ENCODE measurements at regions not wholly inside any gene's neighbourhood (a gene's known extent, or its start where the extent isn't known, plus 50 kb on each side); places are given as distances from the start of the nearest gene placed in this dataset.
A peak's percentile ranks its signal among the peaks of the same experiment; 100 is the strongest.

DNA sequence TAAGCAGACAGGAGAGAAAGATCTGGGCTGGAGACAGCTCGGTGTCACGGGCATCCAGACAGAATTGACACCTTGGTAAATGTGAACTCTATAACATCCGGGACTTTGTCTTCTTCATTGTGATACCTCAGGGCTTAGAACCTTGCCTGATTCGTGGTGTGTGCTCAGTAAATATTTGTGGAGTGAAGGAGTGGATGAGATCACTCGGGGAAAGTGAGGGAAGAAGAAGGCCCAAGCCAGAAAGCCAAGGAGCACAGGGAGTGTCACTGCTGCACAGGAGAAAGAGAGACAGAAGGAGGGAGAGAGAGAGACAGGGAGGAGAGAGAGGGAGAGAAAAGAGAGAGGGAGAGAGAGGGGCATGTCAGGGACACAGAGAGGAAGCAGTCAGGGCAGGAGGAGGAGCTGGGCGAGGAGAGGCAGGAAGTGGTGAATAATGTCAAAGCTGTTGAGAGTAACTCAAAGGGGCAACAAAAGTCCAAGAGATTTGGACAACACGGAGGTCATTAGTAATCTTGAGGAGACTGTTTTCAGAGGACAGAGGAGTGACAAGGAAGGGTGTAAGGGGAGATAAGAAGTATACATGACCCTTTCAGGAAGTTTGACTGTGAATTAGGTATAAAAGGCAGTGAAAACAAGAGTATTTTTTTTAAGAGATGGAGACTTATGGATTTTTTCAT, 141.6 kb upstream of the MAX start:
- Histone ChIP-seq H3K36me3 (ENCODE audit: control insufficient read depth in 4 of 4, insufficient read depth in 4 of 4, low read length in 3 of 4) (no peaks in the 10 kb centered on the region), H3K27ac (ENCODE audit: insufficient read depth in 1 of 2, low read depth in 1 of 2, low read length in 2 of 2, poor library complexity in 1 of 2, severe bottlenecking in 2 of 2) (peak overlapping the region in 1 of 2 experiments; percentile 59), H3K9me3 (ENCODE audit: control extremely low read depth in 1 of 5, control insufficient read depth in 4 of 5, insufficient read depth in 2 of 5, low read depth in 1 of 5, low read length in 4 of 5) (peaks cover 0 to 3% (median 0%) of the 10 kb centered on the region in 5 experiments), H3K27me3 (replicated peaks in 2 of 5; ENCODE audit: control insufficient read depth in 4 of 5, insufficient read depth in 5 of 5, low read length in 4 of 5) (no peaks in the 10 kb centered on the region), H3K4me3 (ENCODE audit: control insufficient read depth in 1 of 7, extremely low read depth in 1 of 7, insufficient read depth in 4 of 7, low read depth in 2 of 7, low read length in 6 of 7) (peak overlapping the region in 1 of 7 experiments; percentile 31), H3K4me1 (ENCODE audit: control extremely low read depth in 1 of 4, control insufficient read depth in 4 of 4, insufficient read depth in 4 of 4, low read length in 3 of 4) (peaks cover 0 to 15% (median 12%) of the 10 kb centered on the region in 4 experiments)
- WGBS (ENCODE audit: insufficient coverage), result 70% methylated on average over 7 of the region's 7 CpGs
- peak; percentile 29 to 79 (median 63) for DNase-seq
- POLR2A ChIA-PET, result no interaction called here
- CTCF ChIA-PET, result interaction anchor here (1.5 kb wide), 1 partner anchor 9 kb away, joined by 3 read pairs; no protein-coding TSS in a partner anchor

DNA sequence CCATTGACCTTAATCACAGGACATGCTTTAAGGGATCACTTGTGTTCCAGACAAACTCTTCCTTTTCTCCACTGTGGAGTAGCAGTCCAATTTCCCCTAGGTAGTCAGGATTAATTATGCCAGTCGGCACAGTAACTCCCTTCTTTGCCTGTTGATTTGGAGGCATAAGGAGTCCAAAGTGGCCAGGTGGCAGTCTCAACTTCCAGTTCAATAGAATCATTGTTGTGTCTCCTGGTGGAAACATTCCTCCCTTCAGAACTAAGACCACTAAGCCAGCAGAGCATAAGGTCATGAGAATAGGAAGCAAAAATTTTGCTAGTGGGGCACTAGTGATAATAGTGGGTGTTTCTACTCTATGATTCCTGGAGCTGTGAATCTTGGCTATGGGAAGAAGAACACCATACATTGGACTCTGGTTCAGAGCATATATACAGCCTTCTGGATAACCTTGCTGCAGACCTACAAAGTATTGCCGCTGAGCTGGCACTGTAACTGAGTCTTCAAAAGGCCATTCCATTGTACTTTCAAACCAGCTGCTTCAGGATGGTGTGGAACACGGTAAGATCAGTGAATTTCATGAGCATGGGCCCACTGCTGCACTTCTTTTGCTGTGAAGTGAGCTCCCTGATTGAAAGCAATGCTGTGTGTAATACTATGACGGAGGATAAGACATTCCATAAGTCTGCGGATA, 147.3 kb upstream of the MAX start:
- Histone ChIP-seq H3K4me1 (ENCODE audit: control extremely low read depth in 1 of 4, control insufficient read depth in 4 of 4, insufficient read depth in 4 of 4, low read length in 3 of 4) (peaks cover 0 to 1% (median under 1%) of the 10 kb centered on the region in 4 experiments), H3K36me3 (ENCODE audit: control insufficient read depth in 4 of 4, insufficient read depth in 4 of 4, low read length in 3 of 4) (no peaks in the 10 kb centered on the region), H3K27me3 (replicated peaks in 2 of 5; ENCODE audit: control insufficient read depth in 4 of 5, insufficient read depth in 5 of 5, low read length in 4 of 5) (no peaks in the 10 kb centered on the region), H3K9me3 (ENCODE audit: control extremely low read depth in 1 of 5, control insufficient read depth in 4 of 5, insufficient read depth in 2 of 5, low read depth in 1 of 5, low read length in 4 of 5) (peaks cover 0 to 3% (median 0%) of the 10 kb centered on the region in 5 experiments), H3K27ac (ENCODE audit: insufficient read depth in 1 of 2, low read depth in 1 of 2, low read length in 2 of 2, poor library complexity in 1 of 2, severe bottlenecking in 2 of 2) (no peak overlapping the region), H3K4me3 (ENCODE audit: control insufficient read depth in 1 of 7, extremely low read depth in 1 of 7, insufficient read depth in 4 of 7, low read depth in 2 of 7, low read length in 6 of 7) (no peak overlapping the region)
- WGBS (ENCODE audit: insufficient coverage), result 93% methylated on average over 3 of the region's 5 CpGs
- no peak for DNase-seq
- CTCF ChIA-PET, result no interaction called here
- POLR2A ChIA-PET, result no interaction called here

DNA sequence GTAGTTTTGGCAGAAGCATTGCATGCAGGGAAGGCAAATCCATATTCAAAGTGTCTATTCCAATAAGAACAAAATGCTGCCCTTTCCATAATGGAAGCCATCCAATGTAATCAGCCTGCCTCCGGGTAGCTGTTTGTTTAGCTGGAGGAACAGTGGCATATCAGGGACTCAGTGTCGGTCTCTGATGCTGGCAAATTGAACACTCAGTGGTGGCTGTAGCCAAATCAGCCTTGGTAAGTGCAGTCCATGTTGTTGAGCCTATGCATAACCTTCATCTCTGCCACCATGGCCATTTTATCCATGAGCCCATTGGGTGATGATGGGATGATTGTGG, 147.8 kb upstream of the MAX start:
- H3K36me3 ChIP-seq (ENCODE audit: control insufficient read depth in 4 of 4, insufficient read depth in 4 of 4, low read length in 3 of 4), result no peaks in the 10 kb centered on the region
- H3K27me3 ChIP-seq (replicated peaks in 2 of 5; ENCODE audit: control insufficient read depth in 4 of 5, insufficient read depth in 5 of 5, low read length in 4 of 5), result no peaks in the 10 kb centered on the region
- POLR2A ChIA-PET, result no interaction called here
- WGBS (ENCODE audit: insufficient coverage), result 100% methylated on average over 2 of the region's 2 CpGs
- DNase-seq, result no peak
- H3K4me1 ChIP-seq (ENCODE audit: control extremely low read depth in 1 of 4, control insufficient read depth in 4 of 4, insufficient read depth in 4 of 4, low read length in 3 of 4), result no peaks in the 10 kb centered on the region
- H3K27ac ChIP-seq (ENCODE audit: insufficient read depth in 1 of 2, low read depth in 1 of 2, low read length in 2 of 2, poor library complexity in 1 of 2, severe bottlenecking in 2 of 2), result no peak overlapping the region
- no peak overlapping the region for H3K4me3 ChIP-seq (ENCODE audit: control insufficient read depth in 1 of 7, extremely low read depth in 1 of 7, insufficient read depth in 4 of 7, low read depth in 2 of 7, low read length in 6 of 7)
- H3K9me3 ChIP-seq (ENCODE audit: control extremely low read depth in 1 of 5, control insufficient read depth in 4 of 5, insufficient read depth in 2 of 5, low read depth in 1 of 5, low read length in 4 of 5), result peaks cover 0 to 3% (median 0%) of the 10 kb centered on the region in 5 experiments
- CTCF ChIA-PET, result no interaction called here

DNA sequence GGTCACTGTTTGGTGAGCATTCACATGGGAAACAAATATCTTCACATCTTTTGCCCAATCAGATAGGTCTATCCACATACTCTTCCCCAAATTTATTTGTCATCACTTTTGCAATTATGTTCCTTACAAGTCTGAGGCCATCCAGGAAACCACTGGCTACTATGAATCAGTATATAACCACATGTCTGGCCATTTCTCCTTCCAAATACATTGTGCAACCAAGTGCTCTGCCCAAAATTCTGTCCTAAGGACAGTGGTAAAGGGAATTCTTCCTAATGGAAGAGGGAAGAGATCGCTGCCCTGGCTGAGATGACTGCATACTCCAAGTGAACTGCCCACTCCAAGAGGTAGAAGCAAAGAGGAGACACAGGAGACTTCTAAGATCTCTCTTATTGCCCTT, 148.9 kb upstream of the MAX start:
- ChIA-PET CTCF (no interaction called here), POLR2A (no interaction called here)
- H3K4me1 ChIP-seq (ENCODE audit: control extremely low read depth in 1 of 4, control insufficient read depth in 4 of 4, insufficient read depth in 4 of 4, low read length in 3 of 4), result peaks cover 0 to 7% (median 2%) of the 10 kb centered on the region in 4 experiments
- H3K27me3 ChIP-seq (replicated peaks in 2 of 5; ENCODE audit: control insufficient read depth in 4 of 5, insufficient read depth in 5 of 5, low read length in 4 of 5), result no peaks in the 10 kb centered on the region
- peaks cover 0 to 3% (median 0%) of the 10 kb centered on the region in 5 experiments for H3K9me3 ChIP-seq (ENCODE audit: control extremely low read depth in 1 of 5, control insufficient read depth in 4 of 5, insufficient read depth in 2 of 5, low read depth in 1 of 5, low read length in 4 of 5)
- no peak for DNase-seq
- no peaks in the 10 kb centered on the region for H3K36me3 ChIP-seq (ENCODE audit: control insufficient read depth in 4 of 4, insufficient read depth in 4 of 4, low read length in 3 of 4)
- no peak overlapping the region for H3K4me3 ChIP-seq (ENCODE audit: control insufficient read depth in 1 of 7, extremely low read depth in 1 of 7, insufficient read depth in 4 of 7, low read depth in 2 of 7, low read length in 6 of 7)
- 100% methylated on average over 1 of the region's 1 CpG for WGBS (ENCODE audit: insufficient coverage)
- no peak overlapping the region for H3K27ac ChIP-seq (ENCODE audit: insufficient read depth in 1 of 2, low read depth in 1 of 2, low read length in 2 of 2, poor library complexity in 1 of 2, severe bottlenecking in 2 of 2)

DNA sequence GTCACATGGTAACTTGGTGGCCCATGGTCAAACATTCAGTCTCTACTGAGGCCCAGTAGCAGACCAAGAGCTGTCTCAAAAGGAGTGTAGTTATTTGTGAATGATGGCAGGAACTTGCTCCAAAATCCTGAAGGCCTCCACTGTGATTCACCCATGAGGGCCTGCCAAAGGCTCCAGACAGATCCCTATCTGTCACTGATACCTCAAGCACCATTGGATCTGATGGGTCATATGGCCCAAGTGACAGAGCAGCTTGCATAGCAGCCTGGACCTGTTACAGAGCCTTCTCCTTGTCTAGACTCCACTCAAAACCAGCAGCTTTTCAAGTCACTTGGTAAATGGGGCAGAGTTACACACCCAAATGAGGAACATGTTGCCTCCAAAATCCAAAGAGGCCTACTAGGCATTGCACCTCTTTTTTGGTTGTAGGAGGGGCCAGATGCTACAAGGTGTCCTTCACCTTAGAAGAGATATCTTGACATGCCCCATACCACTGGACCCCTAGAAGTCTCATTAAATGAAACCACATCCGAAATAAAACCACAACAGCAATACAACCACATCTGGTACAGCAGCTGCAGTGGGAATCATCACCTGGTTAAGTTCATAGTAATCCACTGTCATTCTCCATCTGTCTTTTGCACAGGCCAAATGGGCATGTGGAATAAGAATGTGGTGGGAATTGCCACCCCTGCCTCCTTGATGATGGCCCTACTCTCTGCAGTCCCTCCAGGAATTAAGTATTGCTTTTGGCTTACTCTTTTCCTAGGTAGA, 150.4 kb upstream of the MAX start:
- peaks cover 0 to 3% (median 0%) of the 10 kb centered on the region in 5 experiments for H3K9me3 ChIP-seq (ENCODE audit: control extremely low read depth in 1 of 5, control insufficient read depth in 4 of 5, insufficient read depth in 2 of 5, low read depth in 1 of 5, low read length in 4 of 5)
- CTCF ChIA-PET, result interaction anchor here (0.6 to 1.1 kb wide), 2 partner anchors 9 to 1962 kb away, joined by 3 read pairs; no protein-coding TSS in a partner anchor
- DNase-seq, result no peak
- H3K36me3 ChIP-seq (ENCODE audit: control insufficient read depth in 4 of 4, insufficient read depth in 4 of 4, low read length in 3 of 4), result no peaks in the 10 kb centered on the region
- peaks cover 0 to 7% (median 3%) of the 10 kb centered on the region in 4 experiments for H3K4me1 ChIP-seq (ENCODE audit: control extremely low read depth in 1 of 4, control insufficient read depth in 4 of 4, insufficient read depth in 4 of 4, low read length in 3 of 4)
- no peaks in the 10 kb centered on the region for H3K27me3 ChIP-seq (replicated peaks in 2 of 5; ENCODE audit: control insufficient read depth in 4 of 5, insufficient read depth in 5 of 5, low read length in 4 of 5)
- no CpG with 5 or more reads among the region's 1 CpG for WGBS (ENCODE audit: insufficient coverage)
- POLR2A ChIA-PET, result no interaction called here
- H3K27ac ChIP-seq (ENCODE audit: insufficient read depth in 1 of 2, low read depth in 1 of 2, low read length in 2 of 2, poor library complexity in 1 of 2, severe bottlenecking in 2 of 2), result no peak overlapping the region
- H3K4me3 ChIP-seq (ENCODE audit: control insufficient read depth in 1 of 7, extremely low read depth in 1 of 7, insufficient read depth in 4 of 7, low read depth in 2 of 7, low read length in 6 of 7), result no peak overlapping the region

DNA sequence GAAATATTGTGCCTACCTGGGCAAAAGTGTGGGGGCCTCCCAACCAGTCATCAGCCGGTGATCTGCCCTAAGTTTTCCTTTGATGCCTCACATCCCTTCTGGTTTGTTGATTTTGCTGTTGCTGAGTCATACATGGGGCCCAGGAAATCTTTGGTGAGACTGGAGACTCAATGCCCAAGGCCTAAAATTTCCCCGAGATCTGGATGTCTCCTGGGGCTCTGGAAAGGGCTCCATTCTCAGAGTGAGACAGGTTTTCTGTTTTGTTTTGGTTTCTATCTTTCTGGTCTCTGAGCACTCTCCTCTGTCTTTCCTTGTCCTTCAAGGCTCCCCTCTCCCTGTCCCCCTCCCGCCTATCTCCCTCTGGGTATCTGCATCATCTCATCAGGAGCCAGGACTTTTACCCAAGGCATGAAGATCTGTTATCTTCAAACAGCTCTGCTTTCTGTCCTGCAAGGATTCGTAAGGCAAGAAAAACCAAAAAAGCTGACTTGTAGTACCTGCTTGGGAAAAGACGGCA, 152.8 kb upstream of the MAX start:
- Histone ChIP-seq H3K36me3 (ENCODE audit: control insufficient read depth in 4 of 4, insufficient read depth in 4 of 4, low read length in 3 of 4) (no peaks in the 10 kb centered on the region), H3K9me3 (ENCODE audit: control extremely low read depth in 1 of 5, control insufficient read depth in 4 of 5, insufficient read depth in 2 of 5, low read depth in 1 of 5, low read length in 4 of 5) (peaks cover 0 to 5% (median 0%) of the 10 kb centered on the region in 5 experiments), H3K27ac (ENCODE audit: insufficient read depth in 1 of 2, low read depth in 1 of 2, low read length in 2 of 2, poor library complexity in 1 of 2, severe bottlenecking in 2 of 2) (no peak overlapping the region), H3K4me3 (ENCODE audit: control insufficient read depth in 1 of 7, extremely low read depth in 1 of 7, insufficient read depth in 4 of 7, low read depth in 2 of 7, low read length in 6 of 7) (no peak overlapping the region), H3K27me3 (replicated peaks in 2 of 5; ENCODE audit: control insufficient read depth in 4 of 5, insufficient read depth in 5 of 5, low read length in 4 of 5) (no peaks in the 10 kb centered on the region), H3K4me1 (ENCODE audit: control extremely low read depth in 1 of 4, control insufficient read depth in 4 of 4, insufficient read depth in 4 of 4, low read length in 3 of 4) (peaks cover 0 to 7% (median 3%) of the 10 kb centered on the region in 4 experiments)
- 94% methylated on average over 3 of the region's 5 CpGs for WGBS (ENCODE audit: insufficient coverage)
- no peak for DNase-seq
- ChIA-PET POLR2A (no interaction called here), CTCF (interaction anchor here (0.8 to 1.5 kb wide), 3 partner anchors 29 to 90 kb away, joined by 3 read pairs; no protein-coding TSS in a partner anchor)
